Cardiac fibroblast (primary cell): ENCODE measurements at regions not wholly inside any gene's neighbourhood (a gene's known extent, or its start where the extent isn't known, plus 50 kb on each side); places are given as distances from the start of the nearest gene placed in this dataset.

ENCODE experiments used
- DNase-seq, 2 donors: peaks; one replicate each; pipeline versions ENCODE4 v3.0.0 to v3.0.0-alpha.2; 2010; ENCODE audit warnings: low read depth in 2 of 2
- H3K4me3 ChIP-seq, 2 donors: replicated peaks in 1 of 2; 1 replicate in 1 of 2; 2 replicates in 1 of 2; pipeline ENCODE4 v1.5.1; 2011; ENCODE audit warnings: low read depth in 2 of 2, low read length in 2 of 2, mild to moderate bottlenecking in 2 of 2, moderate library complexity in 1 of 2
- CTCF ChIP-seq: IDR thresholded peaks from one replicate; pipeline ENCODE4 v1.5.1; 2011; ENCODE audit warnings: low read depth, mild to moderate bottlenecking, low read length, inconsistent platforms

- no peak for TF ChIP-seq CTCF
- DNase-seq = no peak
- H3K4me3 ChIP-seq = no peak overlapping the region
Measured at GRCh38 chr20:11520596-11520995, 397.1 kb upstream of the BTBD3 start.

GRCh38 chr20:11521476-11522365 is 396.0 kb upstream of the BTBD3 start:
- DNase-seq = no peak
- H3K4me3 ChIP-seq = no peak overlapping the region
- TF ChIP-seq CTCF = no peak

DNA sequence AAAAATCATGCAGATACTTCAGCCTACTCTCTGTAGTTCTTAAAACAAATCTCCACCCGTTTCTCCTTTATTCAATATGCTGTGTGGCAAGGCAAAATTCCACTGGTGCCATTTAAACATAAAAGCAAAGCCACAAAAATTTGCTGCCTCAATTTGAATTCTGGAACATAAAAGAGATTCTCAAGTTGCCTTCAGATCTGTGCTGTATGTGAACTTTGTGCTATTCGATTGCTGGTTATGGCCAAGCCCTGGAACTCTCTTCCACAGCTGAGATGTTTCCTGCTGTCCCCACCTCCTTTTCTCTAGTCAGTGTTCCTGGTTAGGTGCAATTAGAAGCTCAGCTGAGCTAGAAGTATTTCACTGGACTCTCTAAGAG is 395.3 kb upstream of the BTBD3 start:
- no peak for TF ChIP-seq CTCF
- DNase-seq = no peak
- H3K4me3 ChIP-seq = no peak overlapping the region

- no peak for TF ChIP-seq CTCF
- no peak overlapping the region for H3K4me3 ChIP-seq
- no peak for DNase-seq
Measured at GRCh38 chr20:11529047-11529446, 388.6 kb upstream of the BTBD3 start.

- H3K4me3 ChIP-seq = no peak overlapping the region
- DNase-seq = no peak
- TF ChIP-seq CTCF = no peak
Measured at GRCh38 chr20:11537032-11537431, 380.7 kb upstream of the BTBD3 start.

- no peak overlapping the region for H3K4me3 ChIP-seq
- no peak for TF ChIP-seq CTCF
- DNase-seq = no peak
Measured at GRCh38 chr20:11539450-11539849, 378.2 kb upstream of the BTBD3 start.

DNA sequence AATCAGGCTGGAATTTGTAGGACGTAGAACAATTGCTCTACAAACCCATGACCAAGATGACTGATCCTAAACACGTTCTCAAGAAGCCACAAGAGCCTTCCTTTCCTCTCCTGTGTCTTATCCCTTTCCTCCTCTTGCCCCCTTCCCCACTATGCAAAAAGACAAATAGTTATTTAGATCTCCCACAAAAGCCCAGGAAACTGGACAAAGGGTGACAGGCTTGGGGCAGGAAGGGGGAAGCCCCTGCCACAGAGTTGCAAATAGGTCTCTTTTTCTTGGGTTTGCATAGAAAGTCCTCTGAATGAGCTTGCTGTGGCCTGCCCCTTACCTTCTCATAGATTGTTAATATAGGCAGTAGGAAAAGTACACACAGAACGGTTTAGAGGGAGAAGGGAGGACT is 377.1 kb upstream of the BTBD3 start:
- no peak for TF ChIP-seq CTCF
- DNase-seq = no peak
- no peak overlapping the region for H3K4me3 ChIP-seq
